ENCODE measurements at regions not wholly inside any gene's neighbourhood (a gene's known extent, or its start where the extent isn't known, plus 50 kb on each side); places are given as distances from the start of the nearest gene placed in this dataset.

GRCh38 chr9:7858166-7858565 is 58.6 kb upstream of the DMAC1 start:
- TF ChIP-seq, protein P1, sequence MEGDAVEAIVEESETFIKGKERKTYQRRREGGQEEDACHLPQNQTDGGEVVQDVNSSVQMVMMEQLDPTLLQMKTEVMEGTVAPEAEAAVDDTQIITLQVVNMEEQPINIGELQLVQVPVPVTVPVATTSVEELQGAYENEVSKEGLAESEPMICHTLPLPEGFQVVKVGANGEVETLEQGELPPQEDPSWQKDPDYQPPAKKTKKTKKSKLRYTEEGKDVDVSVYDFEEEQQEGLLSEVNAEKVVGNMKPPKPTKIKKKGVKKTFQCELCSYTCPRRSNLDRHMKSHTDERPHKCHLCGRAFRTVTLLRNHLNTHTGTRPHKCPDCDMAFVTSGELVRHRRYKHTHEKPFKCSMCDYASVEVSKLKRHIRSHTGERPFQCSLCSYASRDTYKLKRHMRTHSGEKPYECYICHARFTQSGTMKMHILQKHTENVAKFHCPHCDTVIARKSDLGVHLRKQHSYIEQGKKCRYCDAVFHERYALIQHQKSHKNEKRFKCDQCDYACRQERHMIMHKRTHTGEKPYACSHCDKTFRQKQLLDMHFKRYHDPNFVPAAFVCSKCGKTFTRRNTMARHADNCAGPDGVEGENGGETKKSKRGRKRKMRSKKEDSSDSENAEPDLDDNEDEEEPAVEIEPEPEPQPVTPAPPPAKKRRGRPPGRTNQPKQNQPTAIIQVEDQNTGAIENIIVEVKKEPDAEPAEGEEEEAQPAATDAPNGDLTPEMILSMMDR (IDR thresholded peaks at IDR 0.05) = no peak
- no peak for TF ChIP-seq POLR2AphosphoS5 (IDR thresholded peaks at IDR 0.05; ENCODE audit: low read depth, low read length)
- no peak for TF ChIP-seq TCF7L2 (IDR thresholded peaks at IDR 0.05; ENCODE audit: low read depth, low read length)

Measured in Panc1 (cell line).